Naive thymus-derived CD8-positive, alpha-beta T cell (primary cell): ENCODE measurements at regions not wholly inside any gene's neighbourhood (a gene's known extent, or its start where the extent isn't known, plus 50 kb on each side); places are given as distances from the start of the nearest gene placed in this dataset.
A peak's percentile ranks its signal among the peaks of the same experiment; 100 is the strongest.

Experiments used
- ATAC-seq, 2 donors: fragments of 150-1000 bp; cut with Tn5 transposase in 1 of 2; sonication (Bioruptor Pico), chemical (Tn5 transposase) in 1 of 2; 1 replicate in 1 of 2; 2 replicates in 1 of 2; pipeline ENCODE4 v1.10.0; 2021; ENCODE audit warnings: mild to moderate bottlenecking in 2 of 2, moderate library complexity in 2 of 2
- POLR2A ChIA-PET: fragments of 350-600 bp; sonication (Branson Sonifier 250); formaldehyde crosslinking; loops from one replicate; lab custom pipeline; 2021; ENCODE audit warnings: antibody characterized with exemption; lab: Charles Lee
- DNase-seq, 10 donors: peaks; one replicate each; pipeline versions ENCODE4 v3.0.0 to v3.0.0-alpha.2; 2020 to 2022
- H3K27ac Mint-ChIP-seq, 10 donors: one replicate each; pipeline ENCODE4 v1.8.0; 2020 to 2022; ENCODE audit warnings: mild to moderate bottlenecking in 10 of 10, mixed read lengths in 10 of 10, moderate library complexity in 4 of 10, inconsistent platforms in 1 of 10
- H3K27me3 Mint-ChIP-seq, 5 donors: one replicate each; pipeline ENCODE4 v1.8.0; 2021 to 2022; ENCODE audit warnings: mixed read lengths in 5 of 5
- H3K36me3 Mint-ChIP-seq, 3 donors: one replicate each; pipeline ENCODE4 v1.8.0; 2020 to 2022; ENCODE audit warnings: mixed read lengths in 3 of 3, mild to moderate bottlenecking in 2 of 3, inconsistent platforms in 1 of 3
- H3K4me1 Mint-ChIP-seq, 4 donors: one replicate each; pipeline ENCODE4 v1.8.0; 2021 to 2022; ENCODE audit warnings: mixed read lengths in 4 of 4
- H3K4me3 Mint-ChIP-seq, 10 donors: one replicate each; pipeline ENCODE4 v1.8.0; 2020 to 2022; ENCODE audit warnings: mild to moderate bottlenecking in 10 of 10, mixed read lengths in 10 of 10, moderate library complexity in 6 of 10, inconsistent platforms in 1 of 10
- H3K9me3 Mint-ChIP-seq, 9 donors: one replicate each; pipeline ENCODE4 v1.8.0; 2020 to 2022; ENCODE audit warnings: mixed read lengths in 9 of 9, mild to moderate bottlenecking in 3 of 9, inconsistent platforms in 1 of 9, moderate library complexity in 1 of 9

DNA sequence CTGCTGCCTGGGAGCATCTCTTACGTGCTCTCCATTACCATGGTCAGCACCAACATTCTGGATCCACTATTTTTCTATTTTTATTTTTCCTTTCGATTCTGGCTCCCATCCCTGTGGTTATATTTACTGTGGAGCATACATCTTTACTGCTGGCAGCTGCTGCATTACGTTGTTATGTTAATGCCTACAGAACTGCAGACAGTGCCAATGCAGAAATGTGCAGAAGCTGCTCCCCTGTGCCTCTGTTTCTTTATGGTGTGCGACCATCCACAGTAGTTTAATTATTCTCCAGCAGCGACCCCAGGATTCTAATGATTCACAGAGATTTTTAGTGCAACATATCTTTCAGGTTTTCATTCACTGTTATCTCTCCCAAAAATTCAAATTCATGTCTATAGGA lies 911.7 kb upstream of the SLITRK6 start:
- Mint-ChIP-seq H3K27me3 (no peaks in the 10 kb centered on the region), H3K4me1 (no peaks in the 10 kb centered on the region), H3K27ac (no peak overlapping the region), H3K36me3 (no peaks in the 10 kb centered on the region), H3K4me3 (no peak overlapping the region), H3K9me3 (peaks cover 2 to 36% (median 8%) of the 10 kb centered on the region in 9 donors)
- DNase-seq, result no peak
- no peak for ATAC-seq
- POLR2A ChIA-PET, result no interaction called here

DNA sequence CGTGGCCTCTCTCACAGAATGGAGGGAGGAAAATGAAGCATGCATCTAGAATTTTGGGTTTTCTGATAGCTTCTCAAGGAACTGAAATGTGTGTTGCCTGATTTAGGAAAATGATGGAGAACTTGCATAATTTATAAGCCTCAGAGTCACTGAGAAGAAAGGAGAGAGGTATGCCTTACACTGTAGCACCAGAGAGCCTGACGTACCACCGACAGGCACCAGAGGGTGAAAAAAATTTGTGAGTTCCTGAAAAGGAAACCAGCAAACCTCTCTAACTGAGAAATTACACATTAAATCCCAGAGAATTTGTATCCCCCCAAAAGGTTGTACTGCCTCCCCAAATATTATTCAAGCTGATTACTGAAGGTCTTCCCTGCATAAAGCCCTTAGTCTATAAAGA lies 915.3 kb upstream of the SLITRK6 start:
- DNase-seq (no peak), ATAC-seq (no peak)
- Mint-ChIP-seq H3K4me3 (no peak overlapping the region), H3K36me3 (no peaks in the 10 kb centered on the region), H3K27ac (no peak overlapping the region), H3K27me3 (no peaks in the 10 kb centered on the region), H3K9me3 (peaks cover 5 to 62% (median 13%) of the 10 kb centered on the region in 9 donors), H3K4me1 (no peaks in the 10 kb centered on the region)
- POLR2A ChIA-PET, result no interaction called here

DNA sequence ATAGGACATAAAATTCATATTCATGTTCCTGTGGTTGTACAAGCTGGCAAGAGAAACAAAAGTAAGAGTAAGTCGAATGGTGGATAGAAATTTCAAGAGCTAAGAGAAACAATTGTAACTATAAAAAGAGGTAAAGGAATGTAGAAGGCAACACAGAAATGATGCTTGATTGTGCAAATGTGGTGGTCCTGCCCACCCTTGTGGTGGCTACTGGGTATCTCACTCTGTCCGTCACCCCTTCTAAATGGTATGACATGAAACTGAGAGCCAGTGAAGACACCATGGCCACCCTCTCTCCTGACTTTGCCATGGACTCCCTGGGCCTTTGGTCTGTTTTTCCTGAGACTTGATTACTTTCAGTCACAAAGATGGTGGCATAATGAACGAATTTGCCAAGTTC lies 925.9 kb upstream of the SLITRK6 start:
- DNase-seq (no peak), ATAC-seq (no peak)
- Mint-ChIP-seq H3K9me3 (peaks cover 0 to 13% (median 6%) of the 10 kb centered on the region in 9 donors), H3K4me1 (no peaks in the 10 kb centered on the region), H3K4me3 (no peak overlapping the region), H3K36me3 (no peaks in the 10 kb centered on the region), H3K27me3 (no peaks in the 10 kb centered on the region), H3K27ac (no peak overlapping the region)
- POLR2A ChIA-PET, result no interaction called here

- POLR2A ChIA-PET, result no interaction called here
- no peaks in the 10 kb centered on the region for H3K27me3 Mint-ChIP-seq
- ATAC-seq (no peak), DNase-seq (no peak)
- H3K9me3 Mint-ChIP-seq, result peaks cover 0 to 24% (median 6%) of the 10 kb centered on the region in 9 donors
- no peaks in the 10 kb centered on the region for H3K4me1 Mint-ChIP-seq
- no peaks in the 10 kb centered on the region for H3K36me3 Mint-ChIP-seq
- no peak overlapping the region for H3K27ac Mint-ChIP-seq
- no peak overlapping the region for H3K4me3 Mint-ChIP-seq
Observed at GRCh38 chr13:86729206-86729605, 930.0 kb upstream of the SLITRK6 start.

DNA sequence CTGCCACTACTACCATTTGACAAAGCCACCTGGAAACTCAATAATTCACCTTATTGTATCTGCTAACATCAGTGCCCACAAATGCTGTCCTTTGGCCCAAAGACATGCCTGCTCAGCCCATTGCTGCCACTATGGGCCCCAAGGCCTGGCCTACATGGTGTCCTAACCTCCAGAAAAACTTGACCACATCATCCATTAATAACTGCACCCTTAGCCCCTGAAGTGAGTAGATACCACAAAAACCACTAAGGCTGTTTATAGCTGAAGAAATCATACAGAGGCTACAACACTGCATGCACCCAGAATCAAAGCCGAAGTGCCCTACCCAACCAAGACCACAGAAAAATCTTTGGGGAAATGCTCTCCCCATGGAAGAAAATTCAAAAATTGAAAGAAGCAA lies 932.8 kb upstream of the SLITRK6 start:
- no peak overlapping the region for H3K27ac Mint-ChIP-seq
- DNase-seq, result no peak
- H3K36me3 Mint-ChIP-seq, result no peaks in the 10 kb centered on the region
- ATAC-seq, result no peak
- no peak overlapping the region for H3K4me3 Mint-ChIP-seq
- POLR2A ChIA-PET, result no interaction called here
- no peaks in the 10 kb centered on the region for H3K4me1 Mint-ChIP-seq
- H3K9me3 Mint-ChIP-seq, result peaks cover 2 to 33% (median 11%) of the 10 kb centered on the region in 9 donors
- no peaks in the 10 kb centered on the region for H3K27me3 Mint-ChIP-seq

DNA sequence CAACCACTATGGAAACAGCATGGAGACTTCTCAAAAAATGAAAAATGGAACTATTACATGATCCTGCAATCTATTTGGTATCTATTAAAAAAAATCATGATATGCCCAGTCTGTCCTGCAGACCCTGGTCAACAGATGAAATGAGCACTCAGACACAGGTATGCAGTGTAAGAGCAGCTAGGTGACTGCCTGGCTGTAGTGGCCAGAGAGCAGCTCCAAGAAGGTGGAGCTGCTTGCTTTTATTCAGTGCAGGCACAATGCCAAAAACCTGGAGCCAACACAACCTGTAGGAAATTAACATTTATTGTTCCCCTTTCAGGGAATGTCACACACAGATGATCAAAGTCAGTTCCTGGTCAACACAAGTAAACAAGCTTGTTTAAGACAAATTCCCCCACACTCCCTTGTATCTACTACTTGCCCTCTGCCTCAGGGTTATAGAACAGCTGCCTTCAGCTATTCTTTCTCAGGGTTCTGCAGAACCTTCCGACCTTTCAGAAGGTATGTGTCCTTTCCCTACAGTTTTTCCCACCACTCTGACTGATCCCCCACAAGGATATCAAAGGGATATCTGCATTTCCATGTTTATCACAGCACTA lies 933.7 kb upstream of the SLITRK5 start:
- Mint-ChIP-seq H3K36me3 (no peaks in the 10 kb centered on the region), H3K4me3 (no peak overlapping the region), H3K27me3 (no peaks in the 10 kb centered on the region), H3K9me3 (peaks cover 10 to 26% (median 18%) of the 10 kb centered on the region in 9 donors), H3K4me1 (no peaks in the 10 kb centered on the region), H3K27ac (no peak overlapping the region)
- POLR2A ChIA-PET, result no interaction called here
- no peak for ATAC-seq
- no peak for DNase-seq

- ATAC-seq, result no peak
- POLR2A ChIA-PET, result no interaction called here
Observed at GRCh38 chr13:86741762-86742285, 929.3 kb upstream of the SLITRK5 start.

DNA sequence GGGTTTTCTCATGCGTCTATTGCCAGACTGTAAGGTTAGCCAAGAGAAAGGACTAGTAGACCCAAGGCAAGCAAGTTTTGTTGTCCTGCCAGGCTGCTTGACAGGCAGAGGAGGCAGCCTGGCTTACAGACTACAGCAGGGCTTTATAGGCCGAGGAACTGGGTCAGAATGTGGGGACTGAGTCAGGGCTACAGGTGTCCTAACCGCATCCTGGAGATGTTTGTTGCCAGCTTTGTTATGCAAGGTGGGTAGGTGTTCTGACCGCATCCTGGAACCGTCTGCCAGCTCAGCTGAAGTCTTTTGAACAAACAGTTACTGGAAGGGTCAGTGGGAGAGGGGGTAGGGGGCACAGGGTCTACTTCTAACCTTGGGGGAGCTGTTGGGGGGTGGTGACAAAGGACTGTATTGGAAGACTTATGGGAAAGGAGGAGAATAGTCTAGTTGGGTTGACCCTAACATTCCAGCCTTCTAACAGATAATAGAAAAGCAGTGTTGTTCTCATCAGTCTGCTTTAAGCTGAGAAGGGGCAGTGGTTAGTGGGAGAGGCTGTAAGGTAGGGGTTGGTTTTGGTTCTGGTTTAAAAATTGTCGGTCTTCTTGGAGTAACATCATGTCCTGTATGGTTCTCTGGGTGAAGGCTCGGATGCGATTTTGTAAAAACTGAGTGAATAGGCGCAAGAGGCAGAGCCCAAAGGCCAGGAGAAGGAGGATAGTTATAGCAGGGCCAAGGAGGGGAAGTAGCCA lies 913.8 kb upstream of the SLITRK5 start:
- ATAC-seq (no peak), DNase-seq (no peak)
- Mint-ChIP-seq H3K27ac (peak overlapping the region in 1 of 10 donors; percentile 23), H3K27me3 (peaks cover 0 to 3% (median 0%) of the 10 kb centered on the region in 5 donors), H3K4me3 (peak overlapping the region in 1 of 10 donors; percentile 12), H3K36me3 (no peaks in the 10 kb centered on the region), H3K9me3 (peaks cover 3 to 50% (median 16%) of the 10 kb centered on the region in 9 donors), H3K4me1 (peaks cover 0 to 3% (median 0%) of the 10 kb centered on the region in 4 donors)
- POLR2A ChIA-PET, result no interaction called here

More at GRCh38 chr13:86741762-86742285, 929.3 kb upstream of the SLITRK5 start:
- Mint-ChIP-seq H3K4me1 (no peaks in the 10 kb centered on the region), H3K27ac (no peak overlapping the region), H3K4me3 (no peak overlapping the region), H3K27me3 (no peaks in the 10 kb centered on the region), H3K36me3 (no peaks in the 10 kb centered on the region), H3K9me3 (peaks cover 0 to 17% (median 11%) of the 10 kb centered on the region in 9 donors)
- DNase-seq, result no peak

DNA sequence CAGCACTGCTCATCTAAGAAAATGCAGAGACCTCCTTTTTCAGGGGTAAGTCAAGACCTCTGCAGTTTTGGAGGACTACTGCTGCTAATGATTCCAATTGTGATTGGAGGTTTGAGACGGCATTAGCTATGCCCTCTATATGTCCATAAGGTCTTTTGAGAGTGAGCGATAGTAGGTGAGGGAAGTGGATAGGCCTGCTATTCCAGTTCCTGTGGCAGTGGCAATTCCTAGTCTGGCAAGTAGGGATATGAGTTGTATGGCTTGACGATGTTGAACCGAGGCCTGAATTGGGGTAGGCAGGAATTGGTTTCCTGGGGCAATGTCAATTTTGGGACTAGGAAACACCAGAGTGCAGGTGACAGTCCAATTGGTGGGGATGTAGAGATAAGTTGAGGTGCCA lies 913.1 kb upstream of the SLITRK5 start:
- Mint-ChIP-seq H3K36me3 (no peaks in the 10 kb centered on the region), H3K27ac (no peak overlapping the region), H3K27me3 (peaks cover 0 to 9% (median 0%) of the 10 kb centered on the region in 5 donors), H3K4me1 (peaks cover 0 to 5% (median 0%) of the 10 kb centered on the region in 4 donors), H3K9me3 (peaks cover 4 to 51% (median 21%) of the 10 kb centered on the region in 9 donors), H3K4me3 (no peak overlapping the region)
- POLR2A ChIA-PET, result no interaction called here
- no peak for ATAC-seq
- no peak for DNase-seq

DNA sequence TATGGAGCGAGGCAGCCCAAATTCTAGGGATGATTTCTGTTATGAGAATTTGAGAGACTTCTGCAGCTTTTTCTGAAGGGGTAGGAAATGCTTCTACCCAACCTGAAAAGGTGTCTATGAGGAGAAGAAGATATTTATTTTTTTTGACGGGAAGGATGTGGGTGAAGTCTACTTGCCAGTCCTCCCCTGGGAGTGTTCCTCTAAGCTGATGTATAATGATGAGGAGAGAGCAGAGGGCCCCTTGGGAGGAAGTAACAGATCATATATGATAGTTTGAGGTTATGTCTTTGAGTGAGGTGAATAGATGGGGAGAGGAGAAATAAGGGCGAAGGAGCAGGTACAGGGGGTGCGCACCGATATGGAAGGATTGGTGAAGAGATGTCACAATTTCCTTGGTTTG lies 910.6 kb upstream of the SLITRK5 start:
- POLR2A ChIA-PET, result no interaction called here
- H3K27me3 Mint-ChIP-seq, result peaks cover 0 to 9% (median 0%) of the 10 kb centered on the region in 5 donors
- DNase-seq, result no peak
- H3K9me3 Mint-ChIP-seq, result peaks cover 10 to 67% (median 34%) of the 10 kb centered on the region in 9 donors
- no peak overlapping the region for H3K4me3 Mint-ChIP-seq
- no peaks in the 10 kb centered on the region for H3K36me3 Mint-ChIP-seq
- no peak for ATAC-seq
- peak overlapping the region in 1 of 10 donors; percentile 8 for H3K27ac Mint-ChIP-seq
- peaks cover 0 to 8% (median 0%) of the 10 kb centered on the region in 4 donors for H3K4me1 Mint-ChIP-seq

GRCh38 chr13:86765462-86765861 lies 905.7 kb upstream of the SLITRK5 start:
- peak overlapping the region in 1 of 10 donors; percentile 56 for H3K27ac Mint-ChIP-seq
- H3K9me3 Mint-ChIP-seq, result peaks cover 14 to 45% (median 27%) of the 10 kb centered on the region in 9 donors
- H3K27me3 Mint-ChIP-seq, result peaks cover 0 to 6% (median 0%) of the 10 kb centered on the region in 5 donors
- peaks cover 0 to 5% (median 0%) of the 10 kb centered on the region in 4 donors for H3K4me1 Mint-ChIP-seq
- H3K36me3 Mint-ChIP-seq, result no peaks in the 10 kb centered on the region
- POLR2A ChIA-PET, result no interaction called here
- ATAC-seq, result no peak
- DNase-seq, result no peak
- H3K4me3 Mint-ChIP-seq, result no peak overlapping the region

DNA sequence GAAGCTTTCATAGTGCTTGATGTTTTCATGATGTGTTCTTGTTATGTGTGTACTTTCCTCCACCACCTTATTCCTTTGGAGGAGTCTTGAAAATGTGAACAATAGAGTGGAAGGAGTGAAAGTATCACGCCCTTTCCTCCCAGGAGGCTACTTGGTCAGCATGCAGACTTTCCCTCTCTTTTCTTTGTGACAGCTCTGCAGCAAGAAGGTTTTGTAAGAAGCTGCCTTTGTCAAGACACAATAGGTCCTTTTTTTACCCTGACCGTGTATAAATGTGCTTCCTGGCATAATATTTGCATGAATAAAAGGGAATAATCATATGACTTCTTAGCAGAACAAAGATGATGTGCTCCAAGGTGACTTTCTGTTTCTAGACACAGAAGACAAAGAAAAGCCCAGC lies 882.6 kb upstream of the SLITRK5 start:
- Mint-ChIP-seq H3K4me3 (no peak overlapping the region), H3K36me3 (no peaks in the 10 kb centered on the region), H3K27ac (no peak overlapping the region), H3K27me3 (no peaks in the 10 kb centered on the region), H3K4me1 (no peaks in the 10 kb centered on the region), H3K9me3 (peaks cover 0 to 22% (median 9%) of the 10 kb centered on the region in 9 donors)
- POLR2A ChIA-PET, result no interaction called here
- ATAC-seq (no peak), DNase-seq (no peak)

- no peaks in the 10 kb centered on the region for H3K27me3 Mint-ChIP-seq
- H3K4me1 Mint-ChIP-seq, result no peaks in the 10 kb centered on the region
- ATAC-seq (no peak), DNase-seq (peak in 1 of 10 donors; percentile 55)
- peaks cover 0 to 26% (median 6%) of the 10 kb centered on the region in 9 donors for H3K9me3 Mint-ChIP-seq
- H3K4me3 Mint-ChIP-seq, result no peak overlapping the region
- no peaks in the 10 kb centered on the region for H3K36me3 Mint-ChIP-seq
- no peak overlapping the region for H3K27ac Mint-ChIP-seq
- POLR2A ChIA-PET, result no interaction called here
Observed at GRCh38 chr13:86792153-86792651, 879.0 kb upstream of the SLITRK5 start.
